Type B pancreatic cell (in vitro differentiated cells): ENCODE measurements at regions not wholly inside any gene's neighbourhood (a gene's known extent, or its start where the extent isn't known, plus 50 kb on each side); places are given as distances from the start of the nearest gene placed in this dataset.

ENCODE experiments used
- DNase-seq: peaks from one replicate; pipeline ENCODE4 v3.0.0; 2021; ENCODE audit warnings: mixed read lengths; ENCODE audit not compliant: unreplicated experiment; ENCODE audit errors: extremely low spot score
- H3K27ac Mint-ChIP-seq: 2 replicates; pipeline ENCODE4 v1.8.0; 2021; ENCODE audit warnings: mild to moderate bottlenecking, mixed read lengths
- H3K27me3 Mint-ChIP-seq: 2 replicates; pipeline ENCODE4 v1.8.0; 2021; ENCODE audit warnings: mixed read lengths
- H3K36me3 Mint-ChIP-seq: 2 replicates; pipeline ENCODE4 v1.8.0; 2021; ENCODE audit warnings: mixed read lengths
- H3K4me1 Mint-ChIP-seq: one replicate; pipeline ENCODE4 v1.8.0; 2021; ENCODE audit warnings: mixed read lengths; ENCODE audit not compliant: unreplicated experiment
- H3K4me3 Mint-ChIP-seq: 2 replicates; pipeline ENCODE4 v1.8.0; 2021; ENCODE audit warnings: mild to moderate bottlenecking, mixed read lengths
- H3K9me3 Mint-ChIP-seq: 2 replicates; pipeline ENCODE4 v1.8.0; 2021; ENCODE audit warnings: mixed read lengths
- CTCF ChIP-seq: fragments of 200-600 bp; sonication (generic); conservative IDR thresholded peaks from 2 replicates; pipeline ENCODE4 v1.5.0; 2021; ENCODE audit warnings: antibody characterized with exemption, mild to moderate bottlenecking

DNA sequence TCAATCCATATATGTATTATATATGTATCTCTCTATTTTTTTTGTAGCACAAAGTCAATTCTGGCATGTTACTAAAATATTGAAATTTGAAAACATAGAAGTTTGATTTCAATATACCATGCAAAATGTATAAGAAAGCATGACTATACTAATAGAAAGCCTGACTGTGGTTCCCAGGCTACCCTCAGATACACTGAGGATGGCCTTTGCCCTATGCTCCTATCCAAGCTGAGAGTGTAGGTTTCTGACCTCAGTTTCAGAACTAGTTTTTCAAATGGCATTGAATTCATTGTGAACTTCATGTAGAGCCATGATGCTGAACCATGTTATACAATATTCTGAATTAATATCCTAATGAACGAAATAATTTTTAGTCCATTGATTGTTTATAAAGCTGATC, 220.4 kb upstream of the IZUMO3 start:
- TF ChIP-seq CTCF: no peak
- peaks cover 17% of the 10 kb centered on the region for H3K9me3 Mint-ChIP-seq
- no peak overlapping the region for H3K4me3 Mint-ChIP-seq
- H3K4me1 Mint-ChIP-seq: no peaks in the 10 kb centered on the region
- DNase-seq: no peak
- H3K27ac Mint-ChIP-seq: no peak overlapping the region
- no peaks in the 10 kb centered on the region for H3K27me3 Mint-ChIP-seq
- H3K36me3 Mint-ChIP-seq: no peaks in the 10 kb centered on the region

GRCh38 chr9:24765025-24765756, 219.5 kb upstream of the IZUMO3 start:
- Mint-ChIP-seq H3K4me3 (no peak overlapping the region), H3K27me3 (no peaks in the 10 kb centered on the region), H3K4me1 (no peaks in the 10 kb centered on the region), H3K27ac (no peak overlapping the region), H3K36me3 (no peaks in the 10 kb centered on the region), H3K9me3 (peaks cover 17% of the 10 kb centered on the region)
- TF ChIP-seq CTCF: no peak
- DNase-seq: no peak

DNA sequence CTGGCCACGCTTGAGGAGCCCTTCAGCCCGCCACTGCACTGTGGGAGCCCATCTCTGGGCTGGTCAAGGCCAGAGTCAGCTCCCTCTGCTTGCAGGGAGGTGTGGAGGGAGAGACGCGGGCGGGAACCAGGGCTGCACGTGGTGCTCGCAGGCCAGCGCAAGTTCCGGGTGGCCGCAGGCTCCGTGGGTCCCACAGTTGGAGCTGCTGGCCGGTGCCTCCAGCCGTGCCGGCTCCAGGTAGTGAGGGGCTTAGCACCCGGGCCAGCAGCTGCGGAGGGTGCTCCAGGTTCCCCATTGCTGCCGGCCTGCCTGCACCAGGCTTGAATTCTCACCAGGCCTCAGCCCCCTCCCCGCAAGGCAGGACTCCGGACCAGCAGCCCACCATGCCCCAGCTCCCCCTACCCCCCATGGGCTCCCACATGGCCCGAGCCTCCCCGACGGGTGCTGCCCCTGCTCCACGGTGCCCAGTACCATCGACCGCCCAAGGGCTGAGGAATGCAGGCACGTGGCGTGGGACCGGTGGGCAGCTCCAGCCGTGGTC, 192.8 kb upstream of the IZUMO3 start:
- Mint-ChIP-seq H3K27ac (no peak overlapping the region), H3K4me1 (no peaks in the 10 kb centered on the region), H3K36me3 (no peaks in the 10 kb centered on the region), H3K27me3 (no peaks in the 10 kb centered on the region), H3K4me3 (no peak overlapping the region), H3K9me3 (no peaks in the 10 kb centered on the region)
- DNase-seq: no peak
- no peak for TF ChIP-seq CTCF

DNA sequence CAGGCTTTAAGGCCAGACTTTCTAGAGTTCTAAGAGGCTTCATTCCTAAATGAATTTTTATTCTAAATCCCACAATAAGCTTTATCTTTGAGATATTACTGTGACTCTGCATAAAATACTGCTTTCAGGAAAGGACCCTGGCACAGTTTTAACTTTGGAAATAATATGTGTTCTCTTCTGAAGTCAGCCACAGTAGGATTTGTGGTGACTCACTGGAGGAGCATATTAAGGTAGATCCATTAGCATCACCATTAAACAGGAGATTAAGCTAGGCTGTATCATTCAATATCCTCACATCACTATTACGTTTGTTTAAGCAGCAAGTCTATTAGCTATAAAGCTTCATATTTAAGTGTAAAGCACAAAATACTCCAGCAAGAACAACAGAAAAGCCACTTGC, 186.1 kb upstream of the IZUMO3 start:
- no peak overlapping the region for H3K27ac Mint-ChIP-seq
- H3K4me3 Mint-ChIP-seq: no peak overlapping the region
- no peaks in the 10 kb centered on the region for H3K9me3 Mint-ChIP-seq
- no peaks in the 10 kb centered on the region for H3K36me3 Mint-ChIP-seq
- H3K27me3 Mint-ChIP-seq: no peaks in the 10 kb centered on the region
- no peak for DNase-seq
- no peaks in the 10 kb centered on the region for H3K4me1 Mint-ChIP-seq
- no peak for TF ChIP-seq CTCF

DNA sequence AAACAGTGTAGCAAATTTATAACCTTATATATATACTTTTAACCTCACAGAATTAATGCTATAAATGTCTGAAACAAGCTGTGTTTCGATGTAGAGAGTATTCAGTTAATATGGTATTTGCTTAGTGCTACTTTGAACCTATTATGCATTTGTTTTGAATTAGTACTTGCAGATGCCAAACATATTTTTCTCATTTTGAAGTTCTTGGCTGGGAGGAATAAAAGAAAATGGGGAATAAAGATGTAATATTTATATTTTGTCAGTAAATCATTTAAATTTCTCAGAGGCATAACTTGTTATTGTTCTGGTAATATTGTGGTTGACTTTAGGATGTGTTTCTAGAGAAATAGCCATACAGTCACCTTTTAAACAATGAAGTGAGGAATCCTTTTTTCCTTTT, 175.9 kb upstream of the IZUMO3 start:
- no peaks in the 10 kb centered on the region for H3K27me3 Mint-ChIP-seq
- TF ChIP-seq CTCF: no peak
- no peak overlapping the region for H3K4me3 Mint-ChIP-seq
- no peaks in the 10 kb centered on the region for H3K4me1 Mint-ChIP-seq
- H3K36me3 Mint-ChIP-seq: no peaks in the 10 kb centered on the region
- H3K9me3 Mint-ChIP-seq: no peaks in the 10 kb centered on the region
- DNase-seq: no peak
- no peak overlapping the region for H3K27ac Mint-ChIP-seq
